GM23338 (cell line): ENCODE measurements at regions not wholly inside any gene's neighbourhood (a gene's known extent, or its start where the extent isn't known, plus 50 kb on each side); places are given as distances from the start of the nearest gene placed in this dataset.

Experiments used
- ATAC-seq: fragments of 200-7000 bp; cut with Tn5 transposase; 3 replicates; pipeline ENCODE4 v1.9.1; 2020
- DNase-seq: peaks from one replicate; pipeline ENCODE4 v3.0.0-alpha.2; 2015; ENCODE audit warnings: low spot score
- H2AFZ ChIP-seq: fragments of 200-600 bp; sonication (generic); 2 replicates; pipeline ENCODE4 v1.8.0; 2016; ENCODE audit warnings: antibody characterized with exemption, mild to moderate bottlenecking, moderate library complexity
- H3F3A ChIP-seq: fragments of 200-600 bp; sonication (generic); replicated peaks from 2 replicates; pipeline ENCODE4 v1.8.0; 2017; ENCODE audit warnings: antibody characterized with exemption, mixed run types, low read depth
- H3K27ac ChIP-seq: fragments of 200-600 bp; sonication (generic); 2 replicates; pipeline ENCODE4 v1.6.1; 2016; ENCODE audit warnings: low read depth
- H3K27me3 ChIP-seq: fragments of 200-600 bp; sonication (generic); 2 replicates; pipeline ENCODE4 v1.8.0; 2016; ENCODE audit warnings: mild to moderate bottlenecking, mixed run types, moderate library complexity; ENCODE audit not compliant: insufficient read depth
- H3K36me3 ChIP-seq: fragments of 200-600 bp; sonication (generic); 2 replicates; pipeline ENCODE4 v1.8.0; 2016; ENCODE audit warnings: mild to moderate bottlenecking; ENCODE audit not compliant: insufficient read depth
- H3K4me1 ChIP-seq: fragments of 200-600 bp; sonication (generic); 2 replicates; pipeline ENCODE4 v1.8.0; 2016; ENCODE audit warnings: mild to moderate bottlenecking, moderate library complexity; ENCODE audit not compliant: insufficient read depth
- H3K4me2 ChIP-seq: fragments of 200-600 bp; sonication (generic); 2 replicates; pipeline ENCODE4 v1.7.1; 2017; ENCODE audit warnings: mixed run types
- H3K4me3 ChIP-seq: fragments of 200-600 bp; sonication (generic); 2 replicates; pipeline ENCODE4 v1.6.1; 2016; ENCODE audit warnings: mixed run types
- H3K79me2 ChIP-seq: fragments of 200-600 bp; sonication (generic); replicated peaks from 2 replicates; pipeline ENCODE4 v1.8.0; 2017; ENCODE audit warnings: mild to moderate bottlenecking; ENCODE audit not compliant: insufficient read depth
- H3K9me2 ChIP-seq: fragments of 200-600 bp; sonication (generic); 2 replicates; pipeline ENCODE4 v1.8.0; 2017; ENCODE audit not compliant: insufficient read depth
- H4K20me1 ChIP-seq: fragments of 200-600 bp; sonication (generic); replicated peaks from 2 replicates; pipeline ENCODE4 v1.8.0; 2017; ENCODE audit warnings: mild to moderate bottlenecking; ENCODE audit not compliant: insufficient read depth
- H3K27ac Mint-ChIP-seq: 2 replicates; pipeline ENCODE4 v1.8.0; 2020; ENCODE audit warnings: inconsistent platforms, mild to moderate bottlenecking, moderate library complexity, mixed read lengths
- H3K27me3 Mint-ChIP-seq: 3 replicates; pipeline ENCODE4 v1.8.0; 2022; ENCODE audit warnings: low read depth, mild to moderate bottlenecking, moderate library complexity, mixed read lengths, inconsistent platforms; ENCODE audit not compliant: insufficient read depth, poor library complexity
- H3K36me3 Mint-ChIP-seq: 3 replicates; pipeline ENCODE4 v1.8.0; 2021; ENCODE audit warnings: low read depth, mild to moderate bottlenecking, inconsistent platforms, moderate library complexity, mixed read lengths
- H3K4me1 Mint-ChIP-seq: 3 replicates; pipeline ENCODE4 v1.8.0; 2020; ENCODE audit warnings: mild to moderate bottlenecking, inconsistent platforms, mixed read lengths
- H3K4me3 Mint-ChIP-seq: 3 replicates; pipeline ENCODE4 v1.8.0; 2021; ENCODE audit warnings: moderate library complexity, mild to moderate bottlenecking, inconsistent platforms, mixed read lengths
- H3K9me3 Mint-ChIP-seq: 3 replicates; pipeline ENCODE4 v1.8.0; 2020; ENCODE audit warnings: moderate library complexity, mild to moderate bottlenecking, inconsistent platforms, mixed read lengths
- CREB1 ChIP-seq: fragments of 250-450 bp; sonication (Bioruptor Pico); IDR thresholded peaks from 2 replicates; pipeline ENCODE4 v1.5.0; 2020; ENCODE audit warnings: low read depth, mild to moderate bottlenecking, moderate library complexity
- EZH2 ChIP-seq: fragments of 200-600 bp; sonication (generic); IDR thresholded peaks from one replicate; pipeline ENCODE4 v1.8.0; 2017; ENCODE audit warnings: antibody characterized with exemption, mild to moderate bottlenecking, low read depth; ENCODE audit not compliant: unreplicated experiment
- NANOG ChIP-seq: IDR thresholded peaks from 2 replicates; pipeline ENCODE4 v1.6.1; 2016; ENCODE audit warnings: antibody characterized with exemption, borderline replicate concordance
- POLR2AphosphoS5 ChIP-seq: IDR thresholded peaks from 2 replicates; pipeline ENCODE4 v1.6.1; 2016; ENCODE audit warnings: antibody characterized with exemption, low read depth
- STAT1 ChIP-seq: IDR thresholded peaks from one replicate; pipeline ENCODE4 v1.6.1; 2016; ENCODE audit warnings: antibody characterized with exemption; ENCODE audit not compliant: unreplicated experiment
- TF ChIP-seq, protein P1 (sequence below): fragments of 250-450 bp; sonication (Bioruptor Pico); IDR thresholded peaks from 2 replicates; pipeline ENCODE4 v1.5.0; 2020; ENCODE audit warnings: mild to moderate bottlenecking, moderate library complexity

DNA sequence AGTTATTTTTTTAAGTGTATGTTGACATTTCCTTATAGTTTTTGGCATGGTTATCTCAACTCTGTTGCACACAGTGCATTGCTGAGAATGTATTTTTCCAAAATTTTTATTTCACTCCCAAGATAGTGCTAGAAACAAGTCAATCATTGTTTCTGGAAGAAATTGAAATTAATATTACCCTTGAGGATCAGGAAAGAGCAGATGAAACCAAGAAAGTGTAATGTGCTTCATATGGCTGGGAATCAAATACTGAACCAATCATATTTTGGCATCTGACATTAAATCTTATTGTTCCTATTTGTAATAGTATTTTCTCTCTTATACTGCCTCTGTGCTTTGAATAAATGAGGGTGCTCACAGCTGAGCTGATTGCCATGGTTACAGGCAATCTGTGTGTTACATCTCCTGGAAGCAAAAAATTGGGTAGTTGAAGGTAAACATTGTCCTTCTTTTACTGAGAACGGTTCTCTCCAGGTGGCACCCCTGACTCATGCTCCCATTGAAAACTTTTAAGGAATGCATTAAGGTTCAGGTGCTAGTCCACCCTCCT lies 358.2 kb upstream of the NR3C2 start (continued):
- TF ChIP-seq, protein P1, sequence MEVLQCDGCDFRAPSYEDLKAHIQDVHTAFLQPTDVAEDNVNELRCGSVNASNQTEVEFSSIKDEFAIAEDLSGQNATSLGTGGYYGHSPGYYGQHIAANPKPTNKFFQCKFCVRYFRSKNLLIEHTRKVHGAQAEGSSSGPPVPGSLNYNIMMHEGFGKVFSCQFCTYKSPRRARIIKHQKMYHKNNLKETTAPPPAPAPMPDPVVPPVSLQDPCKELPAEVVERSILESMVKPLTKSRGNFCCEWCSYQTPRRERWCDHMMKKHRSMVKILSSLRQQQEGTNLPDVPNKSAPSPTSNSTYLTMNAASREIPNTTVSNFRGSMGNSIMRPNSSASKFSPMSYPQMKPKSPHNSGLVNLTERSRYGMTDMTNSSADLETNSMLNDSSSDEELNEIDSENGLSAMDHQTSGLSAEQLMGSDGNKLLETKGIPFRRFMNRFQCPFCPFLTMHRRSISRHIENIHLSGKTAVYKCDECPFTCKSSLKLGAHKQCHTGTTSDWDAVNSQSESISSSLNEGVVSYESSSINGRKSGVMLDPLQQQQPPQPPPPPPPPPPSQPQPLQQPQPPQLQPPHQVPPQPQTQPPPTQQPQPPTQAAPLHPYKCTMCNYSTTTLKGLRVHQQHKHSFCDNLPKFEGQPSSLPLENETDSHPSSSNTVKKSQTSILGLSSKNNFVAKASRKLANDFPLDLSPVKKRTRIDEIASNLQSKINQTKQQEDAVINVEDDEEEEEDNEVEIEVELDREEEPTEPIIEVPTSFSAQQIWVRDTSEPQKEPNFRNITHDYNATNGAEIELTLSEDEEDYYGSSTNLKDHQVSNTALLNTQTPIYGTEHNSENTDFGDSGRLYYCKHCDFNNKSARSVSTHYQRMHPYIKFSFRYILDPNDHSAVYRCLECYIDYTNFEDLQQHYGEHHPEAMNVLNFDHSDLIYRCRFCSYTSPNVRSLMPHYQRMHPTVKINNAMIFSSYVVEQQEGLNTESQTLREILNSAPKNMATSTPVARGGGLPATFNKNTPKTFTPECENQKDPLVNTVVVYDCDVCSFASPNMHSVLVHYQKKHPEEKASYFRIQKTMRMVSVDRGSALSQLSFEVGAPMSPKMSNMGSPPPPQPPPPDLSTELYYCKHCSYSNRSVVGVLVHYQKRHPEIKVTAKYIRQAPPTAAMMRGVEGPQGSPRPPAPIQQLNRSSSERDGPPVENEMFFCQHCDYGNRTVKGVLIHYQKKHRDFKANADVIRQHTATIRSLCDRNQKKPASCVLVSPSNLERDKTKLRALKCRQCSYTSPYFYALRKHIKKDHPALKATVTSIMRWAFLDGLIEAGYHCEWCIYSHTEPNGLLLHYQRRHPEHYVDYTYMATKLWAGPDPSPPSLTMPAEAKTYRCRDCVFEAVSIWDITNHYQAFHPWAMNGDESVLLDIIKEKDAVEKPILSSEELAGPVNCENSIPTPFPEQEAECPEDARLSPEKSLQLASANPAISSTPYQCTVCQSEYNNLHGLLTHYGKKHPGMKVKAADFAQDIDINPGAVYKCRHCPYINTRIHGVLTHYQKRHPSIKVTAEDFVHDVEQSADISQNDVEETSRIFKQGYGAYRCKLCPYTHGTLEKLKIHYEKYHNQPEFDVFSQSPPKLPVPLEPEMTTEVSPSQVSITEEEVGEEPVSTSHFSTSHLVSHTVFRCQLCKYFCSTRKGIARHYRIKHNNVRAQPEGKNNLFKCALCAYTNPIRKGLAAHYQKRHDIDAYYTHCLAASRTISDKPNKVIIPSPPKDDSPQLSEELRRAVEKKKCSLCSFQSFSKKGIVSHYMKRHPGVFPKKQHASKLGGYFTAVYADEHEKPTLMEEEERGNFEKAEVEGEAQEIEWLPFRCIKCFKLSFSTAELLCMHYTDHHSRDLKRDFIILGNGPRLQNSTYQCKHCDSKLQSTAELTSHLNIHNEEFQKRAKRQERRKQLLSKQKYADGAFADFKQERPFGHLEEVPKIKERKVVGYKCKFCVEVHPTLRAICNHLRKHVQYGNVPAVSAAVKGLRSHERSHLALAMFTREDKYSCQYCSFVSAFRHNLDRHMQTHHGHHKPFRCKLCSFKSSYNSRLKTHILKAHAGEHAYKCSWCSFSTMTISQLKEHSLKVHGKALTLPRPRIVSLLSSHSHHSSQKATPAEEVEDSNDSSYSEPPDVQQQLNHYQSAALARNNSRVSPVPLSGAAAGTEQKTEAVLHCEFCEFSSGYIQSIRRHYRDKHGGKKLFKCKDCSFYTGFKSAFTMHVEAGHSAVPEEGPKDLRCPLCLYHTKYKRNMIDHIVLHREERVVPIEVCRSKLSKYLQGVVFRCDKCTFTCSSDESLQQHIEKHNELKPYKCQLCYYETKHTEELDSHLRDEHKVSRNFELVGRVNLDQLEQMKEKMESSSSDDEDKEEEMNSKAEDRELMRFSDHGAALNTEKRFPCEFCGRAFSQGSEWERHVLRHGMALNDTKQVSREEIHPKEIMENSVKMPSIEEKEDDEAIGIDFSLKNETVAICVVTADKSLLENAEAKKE (CRISPR knock-in tag): no peak
- TF ChIP-seq POLR2AphosphoS5 (no peak), NANOG (no peak), CREB1 (no peak), EZH2 (no peak)

DNA sequence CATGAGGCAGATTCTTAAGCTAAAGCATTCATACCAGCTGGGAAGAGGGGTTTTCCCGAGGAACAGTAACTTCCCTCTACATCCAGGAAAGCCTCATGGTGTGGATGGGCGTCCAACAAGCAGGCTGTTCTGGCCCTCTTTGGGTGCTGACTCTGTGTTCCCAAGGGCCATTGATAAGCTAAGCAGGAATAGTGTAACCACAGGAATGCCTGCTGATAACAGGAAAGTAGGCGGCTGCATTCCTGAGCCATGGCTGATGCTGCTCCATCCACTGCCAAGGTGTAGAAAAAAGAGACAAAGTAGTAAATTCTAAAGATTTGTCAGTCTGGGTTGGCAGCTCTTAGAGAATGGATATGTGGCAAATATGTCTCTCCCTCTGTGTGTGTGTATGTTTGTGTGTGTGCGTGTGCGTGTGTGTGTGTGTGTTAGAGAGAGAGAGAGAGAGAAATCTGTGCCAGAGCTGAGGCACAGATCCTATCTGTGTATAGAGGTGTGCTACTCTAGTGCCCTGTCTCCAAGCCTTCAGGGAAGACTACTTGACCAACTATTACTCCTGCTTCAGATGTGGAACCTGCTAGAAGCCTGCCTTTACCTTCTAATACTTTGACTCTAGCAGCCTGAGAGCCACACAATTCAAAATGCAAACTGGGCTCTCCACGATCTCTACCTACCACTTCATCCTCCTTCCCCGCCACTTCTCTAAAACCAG lies 353.1 kb upstream of the NR3C2 start:
- Mint-ChIP-seq H3K27ac (no peak overlapping the region), H3K4me1 (peaks cover 16% of the 10 kb centered on the region; the same call in 2 of the 3 replicates), H3K4me3 (no peak overlapping the region), H3K9me3 (no peaks in the 10 kb centered on the region), H3K27me3 (peaks cover under 1% of the 10 kb centered on the region), H3K36me3 (no peaks in the 10 kb centered on the region)
- peak; percentile 97 for ATAC-seq
- H3K4me2 ChIP-seq: no peak overlapping the region
- no peak for TF ChIP-seq STAT1
- TF ChIP-seq, protein P1 (CRISPR knock-in tag): peak; percentile 58; the same call in 1 of the 2 replicates
- H2AFZ ChIP-seq: peak overlapping the region; percentile 87; the same call in 1 of the 2 replicates
- H3K27me3 ChIP-seq: no peaks in the 10 kb centered on the region
- no peaks in the 10 kb centered on the region for H3K36me3 ChIP-seq
- no peaks in the 10 kb centered on the region for H4K20me1 ChIP-seq
- no peak overlapping the region for H3K27ac ChIP-seq
- no peaks in the 10 kb centered on the region for H3F3A ChIP-seq
- H3K9me2 ChIP-seq: peaks cover 14% of the 10 kb centered on the region; the same call in 1 of the 2 replicates
- peak; percentile 56 for DNase-seq
- H3K4me3 ChIP-seq: no peak overlapping the region
- no peaks in the 10 kb centered on the region; the same call in 1 of the 2 replicates for H3K4me1 ChIP-seq
- H3K79me2 ChIP-seq: no peaks in the 10 kb centered on the region
